ENCODE measurements at regions not wholly inside any gene's neighbourhood (a gene's known extent, or its start where the extent isn't known, plus 50 kb on each side); places are given as distances from the start of the nearest gene placed in this dataset.

DNA sequence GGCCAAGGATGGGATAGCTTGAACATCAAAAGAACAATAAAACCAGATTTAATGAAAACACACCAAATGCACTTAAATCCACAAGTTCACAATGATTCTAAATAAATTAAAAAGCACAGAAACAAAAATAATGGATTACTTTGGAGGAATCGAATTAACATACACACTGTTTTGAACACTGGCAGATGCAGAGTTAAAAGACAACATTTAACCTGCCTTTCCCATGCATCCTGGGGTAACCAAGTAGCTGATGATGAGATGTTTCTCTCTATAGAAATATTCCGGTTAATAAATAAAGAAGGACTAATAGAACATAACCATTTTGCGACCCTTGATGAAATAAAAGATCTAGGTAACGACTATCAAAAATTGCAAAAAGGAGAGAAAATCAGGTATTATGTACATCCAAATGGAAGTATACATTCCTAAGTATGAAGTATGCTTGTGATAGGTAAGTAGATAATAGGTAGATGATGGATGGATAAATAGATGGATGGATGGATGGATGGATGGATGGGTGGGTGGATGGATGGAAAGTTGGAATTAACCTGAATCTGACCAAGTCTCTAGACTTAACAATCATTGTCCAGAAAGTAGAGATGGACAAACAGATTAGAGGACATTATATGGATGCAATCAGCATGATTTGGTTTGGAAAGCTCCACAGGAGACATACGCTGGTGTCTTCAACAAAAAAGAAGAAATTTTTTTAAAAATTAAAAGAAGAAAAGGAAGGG is 57.4 kb upstream of the MYCN start:
- no peak overlapping the region for H4K5ac ChIP-seq (ENCODE audit: insufficient read length, low read depth, low read length)
- H2BK15ac ChIP-seq (ENCODE audit: low read length): no peak overlapping the region
- no peaks in the 10 kb centered on the region for H3K79me1 ChIP-seq (ENCODE audit: low read depth, low read length)
- ChIA-PET CTCF (ENCODE audit: partially characterized antibody) (interaction anchor here (0.6 to 1.1 kb wide), 3 partner anchors 11 to 101 kb away, joined by 3 to 5 read pairs (median 4); no protein-coding TSS in a partner anchor), POLR2A (ENCODE audit: partially characterized antibody) (interaction anchor here (0.6 kb wide), 1 partner anchor 112 kb away, joined by 5 read pairs; no protein-coding TSS in a partner anchor)
- H3K79me2 ChIP-seq (ENCODE audit: control insufficient read depth in 1 of 2, insufficient read depth in 2 of 2, low read length in 2 of 2): no peaks in the 10 kb centered on the region
- FAIRE-seq (no peak), DNase-seq (ENCODE audit: low read depth in 1 of 2, low spot score in 2 of 2) (no peak)
- no peak overlapping the region for H2AFZ ChIP-seq (ENCODE audit: low read length)
- no peak overlapping the region for H2BK12ac ChIP-seq (ENCODE audit: low read depth, low read length)
- H3K9me3 ChIP-seq (ENCODE audit: insufficient read depth in 2 of 2, low read depth in 1 of 2, low read length in 1 of 2): no peaks in the 10 kb centered on the region
- H3K27ac ChIP-seq (ENCODE audit: low read depth, low read length): no peak overlapping the region
- no peaks in the 10 kb centered on the region for H4K20me1 ChIP-seq (replicated peaks in 1 of 2; ENCODE audit: control insufficient read depth in 1 of 2, insufficient read depth in 2 of 2, low read length in 2 of 2)
- H2BK120ac ChIP-seq (replicated peaks; ENCODE audit: low read depth, low read length): no peak overlapping the region
- no peak overlapping the region for H4K91ac ChIP-seq (replicated peaks; ENCODE audit: insufficient read length, low read length)
- no peak overlapping the region for H2AK5ac ChIP-seq (ENCODE audit: low read depth, low read length)
- no peaks in the 10 kb centered on the region; the same call in 1 of the 2 replicates for H3K23me2 ChIP-seq (ENCODE audit: low read depth, low read length)
- no peak overlapping the region for H3K56ac ChIP-seq (replicated peaks; ENCODE audit: insufficient read length, low read depth, low read length)
- H4K8ac ChIP-seq (ENCODE audit: extremely low read depth, insufficient read depth, low read length): no peak overlapping the region
- H3K4me3 ChIP-seq (ENCODE audit: extremely low read depth in 1 of 4, insufficient read depth in 2 of 4, low read depth in 3 of 4, low read length in 4 of 4): no peak overlapping the region
- H2BK20ac ChIP-seq (ENCODE audit: low read length): no peak overlapping the region
- H3K18ac ChIP-seq (ENCODE audit: extremely low read depth, low read length): no peak overlapping the region
- H3K36me3 ChIP-seq (ENCODE audit: control insufficient read depth in 2 of 4, insufficient read depth in 4 of 4, low read length in 3 of 4): no peaks in the 10 kb centered on the region
- no peaks in the 10 kb centered on the region for H3K27me3 ChIP-seq (replicated peaks in 1 of 4; ENCODE audit: control insufficient read depth in 3 of 4, extremely low read depth in 1 of 4, insufficient read depth in 3 of 4, low read length in 3 of 4)
- H3K4ac ChIP-seq (replicated peaks; ENCODE audit: insufficient read length, low read depth, low read length): no peak overlapping the region
- no peak overlapping the region for H3K4me2 ChIP-seq (ENCODE audit: insufficient read depth in 1 of 2, low read depth in 2 of 2, low read length in 2 of 2)
- no peaks in the 10 kb centered on the region for H3K4me1 ChIP-seq (replicated peaks in 1 of 4; ENCODE audit: control insufficient read depth in 3 of 4, insufficient read depth in 4 of 4, low read length in 3 of 4)
- no peak overlapping the region for H3K14ac ChIP-seq (ENCODE audit: insufficient read length)
- H3K9ac ChIP-seq (replicated peaks in 1 of 4; ENCODE audit: extremely low read depth in 1 of 4, low read depth in 3 of 4, low read length in 3 of 4): no peak overlapping the region
- no peak overlapping the region for H2BK5ac ChIP-seq (ENCODE audit: low read depth, low read length)
- H3K23ac ChIP-seq (ENCODE audit: insufficient read length): no peak overlapping the region
- 95% methylated on average over 5 of the region's 5 CpGs; no CpG with 5 or more reads in 1 of the 2 experiments for WGBS, 2 experiments (ENCODE audit: extremely low coverage in 1 of 2, insufficient coverage in 1 of 2, insufficient read length in 1 of 2, insufficient replicate concordance in 2 of 2, low coverage in 1 of 2, low lambda C conversion rate in 2 of 2, missing lambda C conversion rate in 1 of 2)
- TF ChIP-seq SAP30 (IDR thresholded peaks at IDR 0.05; ENCODE audit: insufficient read depth, insufficient replicate concordance, low read length) (no peak), JUND (IDR thresholded peaks at IDR 0.05; ENCODE audit: low read length) (no peak), TAF1 (IDR thresholded peaks at IDR 0.05; ENCODE audit: low read depth, low read length) (no peak), BCL11A (IDR thresholded peaks at IDR 0.05; ENCODE audit: low read depth in 2 of 2, low read length in 2 of 2) (no peak), BACH1 (IDR thresholded peaks at IDR 0.05; ENCODE audit: low read length) (no peak), NRF1 (IDR thresholded peaks at IDR 0.05; ENCODE audit: low read depth, low read length) (no peak), NANOG (IDR thresholded peaks at IDR 0.05; ENCODE audit: insufficient read depth, low read depth, low read length, poor library complexity, severe bottlenecking) (no peak), SUZ12 (IDR thresholded peaks at IDR 0.05; ENCODE audit: low read length) (no peak), JUN (IDR thresholded peaks at IDR 0.05; ENCODE audit: low read depth, low read length) (no peak)
